HepG2 (cell line): ENCODE measurements at regions not wholly inside any gene's neighbourhood (a gene's known extent, or its start where the extent isn't known, plus 50 kb on each side); places are given as distances from the start of the nearest gene placed in this dataset.

Source experiments
- ATAC-seq: fragments of 200-7000 bp; cut with Tn5 transposase; 3 replicates; pipeline ENCODE4 v1.9.1; 2020; ENCODE audit warnings: mild to moderate bottlenecking, moderate library complexity
- BruUV-seq: library from RNA; stranded (reverse); fragments of 400-500 nt; replicated peaks from 2 replicates; lab custom pipeline; 2021; lab: Mats Ljungman, UMichigan
- CTCF ChIA-PET: fragments of 300-600 bp; formaldehyde crosslinking; extraction: SDS; loops from one replicate; lab custom pipeline; 2021; ENCODE audit warnings: low total read pairs, inconsistent platforms, low intra/inter-chr PET ratio; lab: Yijun Ruan, JAX
- POLR2A ChIA-PET: fragments of 350-600 bp; sonication (Branson Sonifier 250); formaldehyde crosslinking; loops from one replicate; lab custom pipeline; 2020; ENCODE audit warnings: antibody characterized with exemption, inconsistent platforms; lab: Yijun Ruan, JAX
- DNase-seq: peaks from one replicate; pipeline ENCODE4 v3.0.0-alpha.2; 2015; ENCODE audit warnings: low spot score
- FAIRE-seq: peaks from 3 replicates; lab custom pipeline; 2011; peaks lifted over from hg19 to GRCh38; lab: Jason Lieb, UNC
- H2AFZ ChIP-seq: one replicate; pipeline ENCODE4 v1.6.1; 2011; ENCODE audit warnings: low read length, inconsistent platforms
- H3K27ac ChIP-seq: fragments of 300-600 bp; 3 replicates; pipeline ENCODE4 v1.8.0; 2011; ENCODE audit warnings: mixed run types, mild to moderate bottlenecking, mixed read lengths, low read length, inconsistent platforms; ENCODE audit not compliant: insufficient read depth; ENCODE audit errors: extremely low read length
- H3K27me3 ChIP-seq, 2 experiments: fragments of 200-600 bp in 1 of 2; 2 replicates in 1 of 2; 3 replicates in 1 of 2; pipeline versions ENCODE4 v1.6.0 to v1.8.0; 2011; ENCODE audit warnings: low read length in 2 of 2, mild to moderate bottlenecking in 2 of 2, moderate library complexity in 2 of 2, inconsistent platforms in 1 of 2; ENCODE audit not compliant: insufficient read depth in 2 of 2, control insufficient read depth in 1 of 2
- H3K36me3 ChIP-seq, 2 experiments: fragments of 200-600 bp in 1 of 2; replicated peaks in 1 of 2; 2 replicates in 1 of 2; 3 replicates in 1 of 2; pipeline versions ENCODE4 v1.5.1 to v1.8.0; 2011; ENCODE audit warnings: low read length in 2 of 2, inconsistent platforms in 1 of 2; ENCODE audit not compliant: insufficient read depth in 2 of 2, control insufficient read depth in 1 of 2
- H3K4me1 ChIP-seq: 2 replicates; pipeline ENCODE4 v1.5.1; 2012; ENCODE audit warnings: low read length, inconsistent platforms; ENCODE audit not compliant: insufficient read depth
- H3K4me2 ChIP-seq: 2 replicates; pipeline ENCODE4 v1.6.0; 2011; ENCODE audit warnings: low read depth, low read length, inconsistent platforms
- H3K4me3 ChIP-seq, 3 experiments: fragments of 200-600 bp in 1 of 3; sonication (generic), shearing (Covaris generic) in 1 of 3; replicated peaks in 1 of 3; 2 replicates each; pipeline ENCODE4 v1.5.1; 2011 to 2016; ENCODE audit warnings: low read length in 3 of 3, inconsistent platforms in 2 of 3, low read depth in 2 of 3, mild to moderate bottlenecking in 2 of 3, control low read depth in 1 of 3, mixed read lengths in 1 of 3; ENCODE audit not compliant: insufficient read depth in 1 of 3
- H3K79me2 ChIP-seq: one replicate; pipeline ENCODE4 v1.6.1; 2011; ENCODE audit warnings: low read length, inconsistent platforms; ENCODE audit not compliant: insufficient read depth
- H3K9ac ChIP-seq: 2 replicates; pipeline ENCODE4 v1.6.0; 2011; ENCODE audit warnings: mild to moderate bottlenecking, low read depth, low read length, inconsistent platforms; ENCODE audit not compliant: insufficient read depth
- H3K9me3 ChIP-seq: 2 replicates; pipeline ENCODE4 v1.5.1; 2012; ENCODE audit warnings: mild to moderate bottlenecking, low read length
- H4K20me1 ChIP-seq: 2 replicates; pipeline ENCODE4 v1.6.0; 2011; ENCODE audit warnings: inconsistent platforms, mild to moderate bottlenecking, low read length, moderate library complexity; ENCODE audit not compliant: insufficient read depth
- BRD4 ChIP-seq: sonication (generic); formaldehyde crosslinking; IDR thresholded peaks from 2 replicates; pipeline ENCODE4 v1.4.0; 2020; ENCODE audit warnings: missing genetic modification reagents
- E2F1 ChIP-seq: sonication (generic); formaldehyde crosslinking; IDR thresholded peaks from 2 replicates; pipeline ENCODE4 v1.5.0; 2020; ENCODE audit warnings: missing genetic modification reagents
- ETV5 ChIP-seq: IDR thresholded peaks from 2 replicates; pipeline ENCODE4 v1.6.1; 2018; ENCODE audit warnings: missing biosample characterization, missing genetic modification reagents, inconsistent platforms, borderline replicate concordance
- MATR3 ChIP-seq: sonication (generic); formaldehyde crosslinking; IDR thresholded peaks from 2 replicates; pipeline ENCODE4 v1.4.0; 2020; ENCODE audit warnings: missing genetic modification reagents
- MLX ChIP-seq: IDR thresholded peaks from 2 replicates; pipeline ENCODE4 v1.6.1; 2016
- NFRKB ChIP-seq: fragments of 450-650 bp; IDR thresholded peaks from 2 replicates; pipeline ENCODE4 v1.6.1; 2017
- NR2C2 ChIP-seq: sonication (generic); formaldehyde crosslinking; IDR thresholded peaks from 2 replicates; pipeline ENCODE4 v1.4.0; 2020; ENCODE audit warnings: missing genetic modification reagents, mild to moderate bottlenecking, moderate library complexity, borderline replicate concordance
- RARA ChIP-seq: IDR thresholded peaks from 2 replicates; pipeline ENCODE4 v1.6.1; 2016; ENCODE audit warnings: missing genetic modification reagents, missing compliant biosample characterization
- RBAK ChIP-seq: sonication (generic); formaldehyde crosslinking; IDR thresholded peaks from 2 replicates; pipeline ENCODE4 v1.5.1; 2020; ENCODE audit warnings: mild to moderate bottlenecking, missing genetic modification reagents
- SMAD9 ChIP-seq: sonication (generic); formaldehyde crosslinking; IDR thresholded peaks from 2 replicates; pipeline ENCODE4 v1.5.1; 2020; ENCODE audit warnings: mild to moderate bottlenecking, missing genetic modification reagents
- UBTF ChIP-seq: sonication (generic); formaldehyde crosslinking; IDR thresholded peaks from 2 replicates; pipeline ENCODE4 v1.4.0; 2020; ENCODE audit warnings: mild to moderate bottlenecking, missing genetic modification reagents
- ZMAT3 ChIP-seq: sonication (generic); formaldehyde crosslinking; conservative IDR thresholded peaks from 2 replicates; pipeline ENCODE4 v1.7.0; 2021; ENCODE audit warnings: missing genetic modification reagents
- ZNF251 ChIP-seq: sonication (generic); formaldehyde crosslinking; IDR thresholded peaks from 2 replicates; pipeline ENCODE4 v1.9.0; 2021; ENCODE audit warnings: mild to moderate bottlenecking, missing genetic modification reagents
- ZNF367 ChIP-seq: sonication (generic); formaldehyde crosslinking; IDR thresholded peaks from 2 replicates; pipeline ENCODE4 v1.4.0; 2020; ENCODE audit warnings: missing genetic modification reagents, borderline replicate concordance
- ZNF589 ChIP-seq: sonication (generic); formaldehyde crosslinking; conservative IDR thresholded peaks from 2 replicates; pipeline ENCODE4 v1.8.0; 2022; ENCODE audit warnings: mild to moderate bottlenecking, moderate library complexity, missing genetic modification reagents
- ZNF598 ChIP-seq: sonication (generic); formaldehyde crosslinking; IDR thresholded peaks from 2 replicates; pipeline ENCODE4 v1.5.1; 2020; ENCODE audit warnings: mild to moderate bottlenecking, missing genetic modification reagents, borderline replicate concordance
- ZNF652 ChIP-seq: IDR thresholded peaks from 2 replicates; pipeline ENCODE4 v1.6.1; 2016; ENCODE audit warnings: low read depth, borderline replicate concordance
- WGBS: methylation state at CpG from one replicate; pipeline ENCODE4 v1.1.6; 2017; ENCODE audit warnings: low lambda C conversion rate; 5-methylcytosine and 5-hydroxymethylcytosine counted together
- in situ Hi-C: cut with HindIII; loops from 2 replicates; pipeline ENCODE4 v1.10.0; 2017; ENCODE audit warnings: low pct_unique_long_range_greater_than_20kb; ENCODE audit not compliant: extremely low pct_ligation_motif_present
- intact Hi-C: fragments of 100-400 bp; cut with micrococcal nuclease; formaldehyde crosslinking; loops from one replicate; pipeline ENCODE4 v1.10.0; 2022; ENCODE audit not compliant: unreplicated experiment
- TF ChIP-seq, protein P1 (sequence below): sonication (generic); formaldehyde crosslinking; conservative IDR thresholded peaks from 2 replicates; pipeline ENCODE4 v1.4.0; 2020; ENCODE audit warnings: mild to moderate bottlenecking, missing genetic modification reagents, moderate library complexity

DNA sequence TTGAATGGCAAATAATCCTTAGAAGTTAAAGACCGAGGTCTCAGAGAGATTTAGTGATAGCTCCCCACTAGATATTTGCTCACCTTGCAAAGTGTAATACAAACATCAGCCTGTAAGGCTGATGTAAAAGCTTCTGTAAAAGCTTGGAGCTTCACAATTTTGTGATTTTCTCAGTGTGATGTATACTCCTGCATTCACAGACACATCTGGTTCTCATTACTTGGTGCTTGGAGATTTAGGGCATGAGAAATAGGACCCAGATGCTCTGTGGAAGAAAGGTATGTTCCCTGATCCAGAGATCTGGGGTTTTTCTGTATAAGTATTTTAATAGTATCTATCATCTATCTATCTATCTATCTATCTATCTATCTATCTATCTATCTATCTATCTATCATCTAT is 1664.3 kb downstream of the C4orf33 start:
- ATAC-seq (no peak), FAIRE-seq (no peak), DNase-seq (no peak)
- in situ Hi-C loops (no loop called here), intact Hi-C loops (no loop called here)
- no peaks in the 10 kb centered on the region for H3K9me3 ChIP-seq
- no peak for TF ChIP-seq ZNF251 (CRISPR knock-in tag)
- TF ChIP-seq ZMAT3 (CRISPR knock-in tag) = no peak
- TF ChIP-seq ZNF589 (CRISPR knock-in tag) = no peak
- no peak for TF ChIP-seq RBAK (CRISPR knock-in tag)
- no peak for TF ChIP-seq MATR3
- no peak for TF ChIP-seq ZNF652 (CRISPR knock-in tag)
- TF ChIP-seq NFRKB = no peak
- TF ChIP-seq E2F1 (CRISPR knock-in tag) = no peak
- TF ChIP-seq BRD4 (CRISPR knock-in tag) = no peak
- TF ChIP-seq NR2C2 = no peak
- TF ChIP-seq ETV5 (CRISPR knock-in tag) = no peak
- TF ChIP-seq SMAD9 (CRISPR knock-in tag) = no peak
- no peak for TF ChIP-seq ZNF598 (CRISPR knock-in tag)
- TF ChIP-seq, protein P1, sequence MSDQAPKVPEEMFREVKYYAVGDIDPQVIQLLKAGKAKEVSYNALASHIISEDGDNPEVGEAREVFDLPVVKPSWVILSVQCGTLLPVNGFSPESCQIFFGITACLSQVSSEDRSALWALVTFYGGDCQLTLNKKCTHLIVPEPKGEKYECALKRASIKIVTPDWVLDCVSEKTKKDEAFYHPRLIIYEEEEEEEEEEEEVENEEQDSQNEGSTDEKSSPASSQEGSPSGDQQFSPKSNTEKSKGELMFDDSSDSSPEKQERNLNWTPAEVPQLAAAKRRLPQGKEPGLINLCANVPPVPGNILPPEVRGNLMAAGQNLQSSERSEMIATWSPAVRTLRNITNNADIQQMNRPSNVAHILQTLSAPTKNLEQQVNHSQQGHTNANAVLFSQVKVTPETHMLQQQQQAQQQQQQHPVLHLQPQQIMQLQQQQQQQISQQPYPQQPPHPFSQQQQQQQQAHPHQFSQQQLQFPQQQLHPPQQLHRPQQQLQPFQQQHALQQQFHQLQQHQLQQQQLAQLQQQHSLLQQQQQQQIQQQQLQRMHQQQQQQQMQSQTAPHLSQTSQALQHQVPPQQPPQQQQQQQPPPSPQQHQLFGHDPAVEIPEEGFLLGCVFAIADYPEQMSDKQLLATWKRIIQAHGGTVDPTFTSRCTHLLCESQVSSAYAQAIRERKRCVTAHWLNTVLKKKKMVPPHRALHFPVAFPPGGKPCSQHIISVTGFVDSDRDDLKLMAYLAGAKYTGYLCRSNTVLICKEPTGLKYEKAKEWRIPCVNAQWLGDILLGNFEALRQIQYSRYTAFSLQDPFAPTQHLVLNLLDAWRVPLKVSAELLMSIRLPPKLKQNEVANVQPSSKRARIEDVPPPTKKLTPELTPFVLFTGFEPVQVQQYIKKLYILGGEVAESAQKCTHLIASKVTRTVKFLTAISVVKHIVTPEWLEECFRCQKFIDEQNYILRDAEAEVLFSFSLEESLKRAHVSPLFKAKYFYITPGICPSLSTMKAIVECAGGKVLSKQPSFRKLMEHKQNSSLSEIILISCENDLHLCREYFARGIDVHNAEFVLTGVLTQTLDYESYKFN (CRISPR knock-in tag) = no peak
- TF ChIP-seq RARA (CRISPR knock-in tag) = no peak
- TF ChIP-seq UBTF = no peak
- TF ChIP-seq MLX = no peak
- no peak for TF ChIP-seq ZNF367 (CRISPR knock-in tag)
- no peaks in the 10 kb centered on the region for H3K79me2 ChIP-seq
- ChIA-PET CTCF (no interaction called here), POLR2A (no interaction called here)
- no peaks in the 10 kb centered on the region for H3K36me3 ChIP-seq
- no peaks in the 10 kb centered on the region for H4K20me1 ChIP-seq
- no peak overlapping the region for H3K4me2 ChIP-seq
- no peak overlapping the region for H3K4me3 ChIP-seq
- H3K27me3 ChIP-seq = no peaks in the 10 kb centered on the region; a peak in 1 of 5 replicates
- H3K4me1 ChIP-seq = no peaks in the 10 kb centered on the region
- H2AFZ ChIP-seq = no peak overlapping the region
- no peak overlapping the region for H3K27ac ChIP-seq
- no TSS peak for BruUV-seq
- 0% methylated on average over 1 of the region's 1 CpG for WGBS
- no peak overlapping the region for H3K9ac ChIP-seq
